ENCODE measurements at regions not wholly inside any gene's neighbourhood (a gene's known extent, or its start where the extent isn't known, plus 50 kb on each side); places are given as distances from the start of the nearest gene placed in this dataset.

- TF ChIP-seq CTCF (optimal IDR thresholded peaks at IDR 0.05 in 1 of 3, IDR thresholded peaks at IDR 0.05 in 1 of 3, conservative IDR thresholded peaks at IDR 0.05 in 1 of 3; ENCODE audit: extremely low read depth in 1 of 3, insufficient read depth in 2 of 3, low read length in 3 of 3) = no peak
- no peak for TF ChIP-seq EZH2 (IDR thresholded peaks at IDR 0.05; ENCODE audit: low read length)
Observed at GRCh38 chr2:12506846-12507245, 209.9 kb upstream of the TRIB2 start.
